A549 (cell line): ENCODE measurements at regions not wholly inside any gene's neighbourhood (a gene's known extent, or its start where the extent isn't known, plus 50 kb on each side); places are given as distances from the start of the nearest gene placed in this dataset.

ENCODE experiments used
- CTCF ChIP-seq: fragments of >200 bp; sonication (Bioruptor Twin); formaldehyde crosslinking; IDR thresholded peaks from 3 replicates; pipeline ENCODE4 v1.5.1; 2016
- PHF8 ChIP-seq: fragments of 200-600 bp; sonication (generic); IDR thresholded peaks from 2 replicates; pipeline ENCODE4 v1.6.1; 2016; ENCODE audit warnings: low read depth, mild to moderate bottlenecking, antibody characterized with exemption, moderate library complexity, borderline replicate concordance
- RAD21 ChIP-seq, 2 experiments: fragments of >200 bp in 1 of 2; sonication (Bioruptor Twin) in 1 of 2; formaldehyde crosslinking in 1 of 2; IDR thresholded peaks in 1 of 2; conservative IDR thresholded peaks in 1 of 2; 2 replicates in 1 of 2; 3 replicates in 1 of 2; pipeline ENCODE4 v1.6.1; 2012 to 2018; ENCODE audit warnings: inconsistent platforms in 1 of 2
- REST ChIP-seq: fragments of 200-600 bp; sonication (generic); IDR thresholded peaks from 2 replicates; pipeline ENCODE4 v1.6.1; 2016; ENCODE audit warnings: antibody characterized with exemption, mild to moderate bottlenecking, moderate library complexity

- TF ChIP-seq REST, result no peak
- no peak for TF ChIP-seq PHF8
- no peak for TF ChIP-seq CTCF
- no peak for TF ChIP-seq RAD21 (conservative IDR thresholded peaks at IDR 0.05 in 1 of 2, IDR thresholded peaks at IDR 0.05 in 1 of 2)
These were observed 157.6 kb upstream of the PDE3A start for GRCh38 chr12:20210621-20211215.
